HG02571 (cell line): ENCODE measurements at regions not wholly inside any gene's neighbourhood (a gene's known extent, or its start where the extent isn't known, plus 50 kb on each side); places are given as distances from the start of the nearest gene placed in this dataset.

Experiments used
- ATAC-seq: cut with Tn5 transposase; IDR thresholded peaks from one replicate; pipeline ENCODE4 v1.9.1; 2021; ENCODE audit warnings: mild to moderate bottlenecking, moderate library complexity; ENCODE audit not compliant: unreplicated experiment

DNA sequence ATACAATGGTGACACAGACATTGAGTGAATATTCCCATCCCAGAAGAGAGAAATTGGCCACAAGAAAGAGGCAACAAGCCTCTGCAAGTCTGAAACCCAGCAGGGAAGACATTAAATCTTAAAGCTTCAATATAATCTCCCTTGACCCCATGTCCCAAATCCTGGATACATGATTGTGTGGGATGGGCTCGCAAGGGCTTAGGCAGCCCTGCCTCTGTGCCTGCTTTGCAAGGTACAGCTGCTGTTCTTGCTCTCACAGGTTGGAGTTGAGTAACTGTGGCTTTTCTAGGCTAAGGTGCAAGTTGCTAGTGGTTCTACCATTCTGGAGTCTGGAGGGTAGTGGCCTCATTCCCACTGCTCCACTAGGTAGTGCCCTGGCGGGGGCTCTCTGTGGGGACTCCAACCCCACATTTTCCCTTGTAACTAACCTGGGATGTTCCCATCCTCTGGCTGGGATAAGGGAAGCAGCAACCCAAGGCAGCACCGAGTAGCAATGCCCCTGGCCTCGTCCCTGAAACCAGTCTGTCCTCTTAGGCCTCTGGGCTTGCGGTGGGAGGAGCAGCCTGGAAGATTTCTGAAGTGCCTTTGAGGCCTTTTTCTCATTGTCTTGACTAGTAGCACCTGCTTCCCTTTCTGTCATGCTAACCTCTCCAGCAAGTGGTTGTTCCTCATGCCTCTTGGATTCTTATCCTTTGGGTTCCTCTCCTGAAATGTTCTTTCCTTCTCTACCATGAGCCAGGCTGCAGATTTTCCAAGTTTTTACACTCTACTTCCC is 90.0 kb downstream of the FAM174B start:
- ATAC-seq = no peak

DNA sequence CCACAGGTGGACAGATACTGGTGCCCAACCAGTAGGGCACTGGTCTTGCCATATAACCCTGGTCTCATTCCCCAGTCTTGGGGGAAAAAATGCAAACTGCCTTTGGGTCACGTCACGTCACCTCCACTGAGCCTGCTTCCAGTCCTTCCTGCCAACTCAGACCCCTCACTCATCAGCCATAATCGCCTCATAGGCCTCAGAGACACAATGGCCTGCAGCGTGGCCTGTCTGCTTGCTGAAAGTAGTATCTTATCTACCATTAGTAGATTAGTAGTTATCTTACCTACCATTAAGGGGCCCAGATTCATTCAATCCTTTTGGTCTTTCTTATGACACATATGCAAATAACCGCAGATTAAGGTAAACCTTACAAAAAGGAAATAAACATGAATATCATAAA is 93.8 kb downstream of the FAM174B start:
- ATAC-seq = no peak

DNA sequence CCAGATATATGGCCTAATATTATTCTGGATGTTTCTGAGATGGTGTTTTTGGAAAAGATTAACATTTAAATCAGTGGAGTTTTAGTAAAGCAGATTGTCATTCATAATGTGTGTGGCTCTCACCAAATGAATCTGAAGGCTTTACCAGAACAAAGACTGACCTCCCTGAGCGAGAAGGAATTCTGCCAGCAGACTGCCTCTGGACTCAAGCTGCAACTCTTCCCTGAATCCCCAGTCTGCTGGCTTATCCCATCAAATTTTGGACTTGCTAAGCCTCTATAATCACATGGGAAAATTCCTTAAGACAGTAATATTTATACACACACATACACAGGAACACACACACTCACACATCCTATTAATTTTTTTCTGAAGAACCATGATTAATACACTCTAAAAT is 102.3 kb downstream of the FAM174B start:
- ATAC-seq = no peak

DNA sequence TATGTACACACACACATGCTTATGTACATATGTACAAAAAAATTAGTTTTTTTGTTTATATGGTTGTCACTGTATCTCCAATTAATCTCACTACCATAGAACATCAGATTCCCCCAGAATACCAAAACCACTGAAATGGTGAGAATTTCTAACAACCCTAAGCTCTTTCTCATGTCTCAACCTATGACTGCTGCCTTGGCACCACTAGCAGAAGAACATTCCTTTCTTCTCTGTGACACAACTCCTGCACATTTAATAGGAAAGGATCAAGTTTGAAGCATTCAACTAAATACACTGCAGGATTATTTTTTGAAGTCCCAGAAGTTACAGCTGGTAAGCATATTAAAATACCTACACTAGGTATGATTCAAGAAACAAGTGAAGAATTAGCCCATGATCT is 109.6 kb downstream of the FAM174B start:
- ATAC-seq = no peak

DNA sequence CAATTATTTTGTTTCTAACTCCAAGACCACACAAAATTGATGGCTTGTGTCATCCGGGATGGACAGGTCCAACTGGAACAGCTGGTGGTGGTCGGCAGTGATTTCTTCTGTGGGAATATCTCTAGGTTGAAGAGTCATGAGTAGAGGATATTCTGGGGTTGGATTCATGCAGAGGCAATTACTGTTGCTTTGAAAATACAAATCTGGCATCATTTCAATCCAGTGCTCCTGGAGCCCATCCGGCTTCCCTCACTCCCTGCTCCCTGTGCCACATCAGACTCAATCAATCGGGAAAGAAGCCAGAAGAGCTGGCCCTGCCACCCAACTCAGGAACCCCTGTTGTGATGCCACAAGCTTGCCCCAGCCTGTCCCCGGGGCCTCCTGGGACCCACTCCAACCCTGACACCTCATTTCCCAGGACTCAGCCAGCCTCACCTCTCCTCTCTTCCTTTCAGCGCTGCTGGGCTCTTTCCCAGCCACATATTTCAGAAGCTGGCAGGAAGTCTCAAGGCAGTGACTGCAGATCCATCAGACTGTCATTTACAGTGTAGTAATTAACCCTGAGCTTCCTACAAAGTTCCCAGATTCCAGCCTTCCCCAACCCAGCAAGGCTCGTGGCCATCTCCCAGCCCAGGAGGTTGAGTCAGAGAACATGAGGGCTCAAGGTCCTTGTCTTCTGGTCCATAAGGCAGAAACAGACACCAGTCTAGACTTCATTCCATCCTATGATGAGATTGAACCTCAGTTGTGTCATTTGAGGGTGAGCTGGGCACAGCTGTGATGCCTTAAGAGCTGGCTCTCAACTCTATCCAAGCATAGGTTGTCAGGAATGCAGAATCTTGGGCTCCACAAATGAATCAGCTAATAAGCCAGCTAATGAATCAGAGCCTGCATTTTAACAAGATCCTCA is 114.0 kb downstream of the FAM174B start:
- ATAC-seq = no peak

DNA sequence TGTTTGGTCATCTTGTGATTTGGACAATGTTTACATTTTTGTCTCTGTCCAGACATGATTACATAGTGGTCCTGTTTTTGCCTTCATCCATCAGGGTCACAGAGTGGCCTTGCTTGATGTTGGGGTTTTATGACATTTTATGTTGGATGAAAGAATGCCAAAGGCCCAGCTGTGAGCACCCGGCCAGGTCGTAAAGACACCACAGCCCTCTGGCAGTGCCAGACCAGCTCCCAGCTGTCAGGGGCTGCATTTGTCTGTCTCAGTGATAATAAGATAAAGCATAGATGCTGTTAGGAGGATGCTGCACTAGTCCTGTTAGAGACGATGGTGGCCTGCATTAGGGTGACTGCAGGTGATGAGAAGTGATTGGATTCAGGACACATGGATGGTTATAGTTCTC is 117.5 kb downstream of the FAM174B start:
- no peak for ATAC-seq

DNA sequence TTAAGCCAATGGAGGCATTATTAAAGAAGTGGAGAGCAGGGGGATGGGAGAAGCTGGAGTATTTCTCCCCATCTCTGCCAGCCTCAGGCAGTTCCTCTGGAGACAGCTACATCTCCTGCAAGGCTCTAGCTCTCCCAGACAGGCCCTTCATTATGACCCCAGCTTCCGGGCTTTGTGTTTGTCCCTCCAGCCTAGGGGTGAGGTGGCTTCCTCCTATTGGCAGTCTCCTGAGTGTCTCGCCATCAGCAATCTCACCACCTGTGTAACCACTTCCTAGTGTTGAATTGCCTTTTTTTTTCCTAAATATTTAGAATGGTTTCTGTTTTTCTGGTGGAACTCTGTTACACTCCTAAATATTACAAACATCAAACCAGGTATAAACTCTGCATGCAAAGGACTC is 122.3 kb downstream of the FAM174B start:
- ATAC-seq = no peak

DNA sequence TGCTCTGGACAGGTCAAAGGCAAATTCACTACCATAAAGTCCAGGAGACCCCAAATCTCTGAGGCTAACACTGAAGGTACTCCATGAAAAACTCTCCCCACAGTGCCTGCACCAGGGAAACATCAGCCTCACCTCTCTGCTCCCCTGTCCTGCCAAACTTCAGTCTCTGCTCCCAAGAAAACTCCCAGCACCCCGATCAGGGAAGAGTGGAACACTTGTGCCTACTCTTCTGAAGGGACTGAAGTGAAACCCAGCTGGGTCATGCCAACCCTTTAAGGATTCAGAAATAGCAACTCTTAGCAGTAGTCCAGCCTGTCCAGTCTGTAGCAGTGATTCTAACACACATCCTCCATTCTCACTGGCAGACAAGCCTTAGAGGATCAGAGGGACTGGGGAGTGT is 124.2 kb downstream of the FAM174B start:
- ATAC-seq = no peak

DNA sequence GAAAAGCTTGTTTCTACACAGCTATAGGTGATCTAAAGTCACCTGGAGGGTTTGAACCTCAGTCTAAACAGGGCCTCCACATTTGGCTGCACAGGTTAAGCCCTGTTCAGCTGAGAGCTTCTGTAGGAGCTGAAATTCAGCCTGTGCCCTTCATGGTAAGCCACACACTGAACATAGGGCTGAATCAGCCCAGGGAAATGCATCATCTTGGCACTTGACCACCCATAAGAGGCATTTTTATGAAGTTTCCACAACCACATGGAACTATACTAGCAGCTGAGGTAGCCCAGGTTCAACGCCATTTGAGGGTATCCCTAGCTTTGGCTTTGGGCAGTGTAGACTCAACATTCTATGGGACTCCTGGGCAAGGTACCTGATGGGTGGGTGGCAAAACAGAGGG is 126.8 kb downstream of the FAM174B start:
- no peak for ATAC-seq

DNA sequence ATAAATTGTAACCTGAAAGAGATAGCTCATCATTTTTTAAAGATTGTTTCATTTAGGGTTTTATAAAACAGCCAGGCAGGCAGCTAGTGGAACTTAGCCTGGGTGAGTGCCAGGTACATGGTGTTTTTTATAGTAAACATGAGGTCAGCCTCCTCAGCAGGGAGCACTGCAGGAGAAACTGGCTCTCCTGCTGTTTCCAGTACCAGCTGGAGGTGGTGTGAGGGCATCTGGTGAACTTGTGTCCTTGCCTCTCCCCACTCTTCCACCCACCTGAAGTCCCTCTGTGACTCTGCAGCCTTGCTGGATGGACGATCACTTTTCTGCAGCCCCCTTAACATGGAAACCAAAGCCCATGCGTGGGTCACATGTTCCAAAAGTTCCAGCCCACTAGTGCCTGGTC is 128.4 kb downstream of the FAM174B start:
- no peak for ATAC-seq

DNA sequence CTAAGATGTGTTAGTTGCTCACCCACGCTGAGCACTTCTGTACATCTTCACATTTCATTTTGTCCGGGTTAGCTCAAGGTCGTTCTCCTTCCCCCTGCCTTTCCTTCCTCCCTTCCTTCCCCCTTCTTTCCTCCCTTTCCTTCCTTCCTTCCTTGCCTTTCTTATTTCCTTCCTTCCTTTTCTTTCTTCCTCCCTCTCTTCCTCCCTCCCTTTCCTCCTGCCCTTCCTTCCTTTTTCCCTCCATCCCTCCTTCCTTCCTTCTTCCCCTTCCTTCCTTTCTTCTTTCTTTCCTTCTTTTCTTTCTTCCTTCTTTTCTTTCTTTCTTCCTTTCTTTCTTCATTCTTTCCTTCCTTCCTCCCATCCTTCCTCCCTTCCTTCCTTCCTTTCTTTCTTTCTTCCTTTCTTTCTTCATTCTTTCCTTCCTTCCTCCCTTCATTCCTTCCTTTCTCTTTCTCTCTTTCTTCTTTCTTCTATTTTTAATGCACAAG is 129.8 kb downstream of the FAM174B start:
- ATAC-seq = no peak

DNA sequence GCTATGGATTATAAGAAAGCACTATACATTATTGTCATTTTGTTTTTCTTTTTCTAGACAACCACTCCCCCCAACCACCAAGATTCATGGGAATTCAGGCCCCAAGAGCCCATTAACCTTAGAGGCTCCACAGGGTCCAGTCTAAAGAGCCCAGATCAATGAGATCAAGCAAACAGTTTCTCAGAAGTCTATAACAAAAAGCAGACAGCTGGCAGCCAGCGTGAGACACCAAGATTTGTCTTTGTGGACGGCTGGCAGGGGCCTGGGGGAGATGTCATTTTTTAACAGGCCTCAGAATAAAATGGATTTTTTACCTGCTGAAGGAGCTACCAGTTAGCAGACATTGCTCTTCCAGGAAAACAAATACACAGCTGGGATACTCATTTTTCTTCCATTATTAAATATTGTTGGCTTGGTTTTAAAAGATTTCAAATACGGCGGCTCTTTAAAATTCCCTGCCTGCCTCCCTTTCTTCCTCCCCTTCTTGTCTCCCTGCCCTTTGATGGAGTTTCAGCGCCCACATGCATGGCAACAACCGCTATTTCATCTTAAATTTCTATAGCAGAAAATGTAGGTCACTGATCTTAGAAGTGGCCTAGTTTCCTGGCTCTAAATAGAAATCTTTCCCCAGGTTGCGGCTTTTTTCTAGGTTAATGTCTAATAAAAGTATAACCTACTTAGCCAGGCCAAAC is 130.6 kb downstream of the FAM174B start:
- ATAC-seq = no peak

DNA sequence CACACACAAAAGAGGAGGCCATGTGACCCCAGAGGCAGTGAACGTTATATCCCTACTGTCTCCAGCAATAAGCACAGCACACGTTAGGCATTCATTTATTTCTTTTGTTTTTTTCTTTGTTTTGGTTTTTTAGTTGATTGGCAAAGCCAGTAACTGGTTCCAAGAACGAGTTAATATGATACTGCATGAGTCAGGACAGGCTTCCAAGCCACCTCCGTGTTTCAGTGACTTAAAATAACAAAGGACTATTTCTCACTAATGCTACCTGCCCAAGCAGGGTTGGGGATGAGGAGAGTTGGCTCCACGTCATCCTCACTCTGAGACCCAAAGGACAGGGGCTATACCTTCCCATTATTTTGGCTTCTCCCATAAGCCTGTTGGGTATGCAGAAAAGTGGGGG is 130.5 kb downstream of the ST8SIA2 start:
- ATAC-seq = no peak

DNA sequence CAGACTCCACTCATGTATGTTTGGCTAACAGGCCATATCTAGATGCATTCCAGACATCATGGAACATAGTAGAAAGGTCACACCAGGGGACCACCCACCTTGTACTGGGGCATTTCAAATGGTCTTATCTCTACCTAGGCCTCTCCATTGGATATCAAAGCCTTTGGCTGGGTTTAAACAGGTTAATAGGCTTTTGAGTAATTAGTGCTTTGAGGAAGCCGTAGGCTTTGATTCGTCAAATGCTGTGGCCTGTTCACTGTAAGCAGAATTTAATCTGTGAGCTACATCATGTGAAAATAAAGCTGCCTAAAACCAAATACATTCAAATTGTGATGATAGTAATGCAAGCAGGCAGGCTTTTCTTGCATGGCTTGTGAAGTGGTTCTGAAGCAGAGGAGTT is 129.5 kb downstream of the ST8SIA2 start:
- no peak for ATAC-seq

DNA sequence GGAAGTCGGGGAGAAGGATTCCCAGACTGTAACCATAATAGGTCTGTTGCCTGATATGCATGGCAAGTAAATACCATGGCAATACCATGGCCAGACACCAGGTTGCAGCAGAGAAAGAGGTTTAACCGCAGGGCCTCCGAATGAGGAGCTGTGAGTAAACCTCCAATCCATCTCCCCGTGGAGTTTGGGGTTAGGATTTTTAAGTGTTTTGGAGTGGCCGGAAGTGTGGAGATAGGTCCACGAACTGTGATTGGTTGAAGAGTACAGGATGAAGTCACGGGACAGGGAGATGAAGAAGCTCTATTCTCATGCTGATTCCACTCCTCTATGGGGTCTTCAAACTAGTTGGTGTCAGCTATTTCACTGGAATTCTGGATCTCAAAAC is 127.9 kb downstream of the ST8SIA2 start:
- ATAC-seq = peak; percentile 76

DNA sequence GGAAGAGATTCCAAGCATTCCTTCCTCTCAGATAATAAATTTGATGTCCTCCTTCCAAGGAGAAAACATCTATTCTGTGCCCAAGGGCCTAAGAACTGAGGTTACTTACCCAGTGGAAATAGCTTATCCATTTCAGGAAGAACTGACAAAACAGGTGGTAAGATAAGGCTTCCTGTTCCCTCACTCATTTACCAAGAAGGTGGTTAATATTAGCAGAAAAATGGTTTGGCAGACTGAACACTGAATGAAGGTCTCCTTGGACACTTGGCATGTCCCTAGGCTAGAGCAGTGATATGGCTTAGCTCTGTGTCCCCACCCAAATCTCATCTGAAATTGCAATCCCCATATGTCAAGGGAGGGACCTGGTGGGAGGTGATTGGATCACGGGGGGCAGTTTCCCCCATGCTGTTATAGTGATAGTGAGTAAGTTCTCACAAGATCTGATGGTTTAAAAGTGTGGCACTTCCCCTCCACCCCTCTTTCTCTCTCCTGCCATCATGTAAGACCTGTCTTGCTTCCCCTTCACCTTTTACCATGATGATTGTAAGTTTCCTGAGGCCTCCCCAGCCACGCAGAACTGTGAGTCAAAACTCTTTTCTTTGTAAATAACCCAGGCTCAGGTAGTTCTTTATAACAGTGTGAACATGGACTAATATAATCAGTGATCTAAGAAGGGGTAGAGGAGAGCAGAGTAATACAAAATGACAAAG is 127.4 kb downstream of the ST8SIA2 start:
- no peak for ATAC-seq

DNA sequence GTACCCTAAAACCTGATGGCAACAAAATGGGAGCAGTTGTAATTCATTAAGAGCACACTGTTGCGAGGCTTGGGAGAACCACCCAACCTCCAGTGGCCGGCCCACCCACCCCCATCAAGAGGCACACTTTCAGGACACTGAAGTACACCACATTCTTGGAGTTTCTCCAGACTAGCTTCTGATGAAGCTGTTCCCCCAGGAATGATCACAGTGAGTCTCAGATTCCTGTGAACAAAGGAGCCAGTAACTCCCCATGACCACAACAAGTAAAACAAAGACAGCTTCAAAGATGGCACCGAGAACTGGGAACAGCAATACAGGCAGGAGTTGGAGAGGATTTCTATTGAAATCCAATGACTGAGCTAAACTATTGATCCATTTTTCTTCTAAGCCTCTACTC is 126.0 kb downstream of the ST8SIA2 start:
- ATAC-seq = no peak
